Tibial nerve (tissue), 4 donors: ENCODE measurements at regions not wholly inside any gene's neighbourhood (a gene's known extent, or its start where the extent isn't known, plus 50 kb on each side); places are given as distances from the start of the nearest gene placed in this dataset.

Experiments used
- EP300 ChIP-seq, 2 donors: sonication (generic); formaldehyde crosslinking; IDR thresholded peaks; one replicate each; pipeline ENCODE4 v1.6.1; 2017; ENCODE audit warnings: antibody characterized with exemption in 2 of 2, mild to moderate bottlenecking in 1 of 2
- POLR2A ChIP-seq, 2 donors: fragments of 450-650 bp; IDR thresholded peaks; one replicate each; pipeline ENCODE4 v1.6.1; 2017; ENCODE audit warnings: antibody characterized with exemption in 2 of 2, mild to moderate bottlenecking in 2 of 2, moderate library complexity in 2 of 2
- TF ChIP-seq, protein P1 (sequence below), 5 experiments: fragments of 200-600 bp in 3 of 5; fragments of 450-650 bp in 2 of 5; sonication (generic) in 3 of 5; IDR thresholded peaks; one replicate each; pipeline ENCODE4 v1.5.1; 2016 to 2019; ENCODE audit warnings: antibody characterized with exemption in 5 of 5, mild to moderate bottlenecking in 3 of 5, moderate library complexity in 2 of 5

- TF ChIP-seq, protein P1, sequence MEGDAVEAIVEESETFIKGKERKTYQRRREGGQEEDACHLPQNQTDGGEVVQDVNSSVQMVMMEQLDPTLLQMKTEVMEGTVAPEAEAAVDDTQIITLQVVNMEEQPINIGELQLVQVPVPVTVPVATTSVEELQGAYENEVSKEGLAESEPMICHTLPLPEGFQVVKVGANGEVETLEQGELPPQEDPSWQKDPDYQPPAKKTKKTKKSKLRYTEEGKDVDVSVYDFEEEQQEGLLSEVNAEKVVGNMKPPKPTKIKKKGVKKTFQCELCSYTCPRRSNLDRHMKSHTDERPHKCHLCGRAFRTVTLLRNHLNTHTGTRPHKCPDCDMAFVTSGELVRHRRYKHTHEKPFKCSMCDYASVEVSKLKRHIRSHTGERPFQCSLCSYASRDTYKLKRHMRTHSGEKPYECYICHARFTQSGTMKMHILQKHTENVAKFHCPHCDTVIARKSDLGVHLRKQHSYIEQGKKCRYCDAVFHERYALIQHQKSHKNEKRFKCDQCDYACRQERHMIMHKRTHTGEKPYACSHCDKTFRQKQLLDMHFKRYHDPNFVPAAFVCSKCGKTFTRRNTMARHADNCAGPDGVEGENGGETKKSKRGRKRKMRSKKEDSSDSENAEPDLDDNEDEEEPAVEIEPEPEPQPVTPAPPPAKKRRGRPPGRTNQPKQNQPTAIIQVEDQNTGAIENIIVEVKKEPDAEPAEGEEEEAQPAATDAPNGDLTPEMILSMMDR (IDR thresholded peaks at IDR 0.05) = no peak
- TF ChIP-seq EP300 (IDR thresholded peaks at IDR 0.05) (no peak), POLR2A (IDR thresholded peaks at IDR 0.05) (no peak)
Measured at GRCh38 chr13:80633251-80633650, 292.3 kb upstream of the SPRY2 start.
